HEK293 (cell line): ENCODE measurements at regions not wholly inside any gene's neighbourhood (a gene's known extent, or its start where the extent isn't known, plus 50 kb on each side); places are given as distances from the start of the nearest gene placed in this dataset.
"Not testable (repeated sequence)": the region's sequence is repeated elsewhere in the genome, so short reads cannot be mapped to it uniquely, and the experiment has no call there.

Experiments
- CTCF ChIA-PET: fragments of 350-600 bp; formaldehyde crosslinking; extraction: SDS; loops from one replicate; lab custom pipeline; 2021; ENCODE audit warnings: antibody characterized with exemption; lab: Yijun Ruan, JAX
- POLR2A ChIA-PET: fragments of 300-600 bp; formaldehyde crosslinking; extraction: SDS; loops from one replicate; lab custom pipeline; 2020; ENCODE audit warnings: antibody characterized with exemption, inconsistent platforms; lab: Yijun Ruan, JAX
- H3K27ac ChIP-seq: fragments of 200-500 bp; sonication (Bioruptor generic); 2 replicates; pipeline ENCODE4 v1.5.1; 2014; ENCODE audit warnings: low read depth, low read length, control low read depth, inconsistent platforms; ENCODE audit errors: extremely low read depth
- H3K36me3 ChIP-seq, 2 experiments: fragments of 200-500 bp in 1 of 2; sonication (Bioruptor generic) in 1 of 2; 1 replicate in 1 of 2; 2 replicates in 1 of 2; pipeline ENCODE4 v1.5.1; 2014 to 2017; ENCODE audit warnings: inconsistent platforms in 2 of 2, low read length in 2 of 2; ENCODE audit not compliant: control insufficient read depth in 2 of 2, insufficient read depth in 1 of 2
- H3K4me1 ChIP-seq: fragments of 200-500 bp; sonication (Bioruptor generic); 2 replicates; pipeline ENCODE4 v1.5.1; 2014; ENCODE audit warnings: mild to moderate bottlenecking, low read length, inconsistent platforms; ENCODE audit not compliant: control insufficient read depth, insufficient read depth
- H3K4me3 ChIP-seq: 2 replicates; pipeline ENCODE4 v1.5.1; 2011; ENCODE audit warnings: low read depth, mild to moderate bottlenecking, control low read depth, low read length, moderate library complexity
- H3K9me3 ChIP-seq: fragments of 200-500 bp; sonication (Bioruptor generic); 2 replicates; pipeline ENCODE4 v1.5.1; 2014; ENCODE audit warnings: low read depth, low read length, inconsistent platforms; ENCODE audit not compliant: control insufficient read depth, insufficient read depth
- KLF7 ChIP-seq: fragments of 450-650 bp; formaldehyde crosslinking; IDR thresholded peaks from 2 replicates; pipeline ENCODE4 v1.5.1; 2016; ENCODE audit warnings: missing biosample characterization, missing genetic modification characterization, borderline replicate concordance
- SETDB1 ChIP-seq: IDR thresholded peaks from one replicate; pipeline ENCODE4 v1.6.1; 2017; ENCODE audit warnings: mild to moderate bottlenecking, low read length, moderate library complexity, mixed read lengths; ENCODE audit not compliant: insufficient read length
- TRIM28 ChIP-seq: IDR thresholded peaks from 2 replicates; pipeline ENCODE4 v1.6.1; 2011; ENCODE audit warnings: low read length, control low read depth, borderline replicate concordance
- ZEB2 ChIP-seq: fragments of 450-650 bp; formaldehyde crosslinking; IDR thresholded peaks from 2 replicates; pipeline ENCODE4 v1.5.1; 2016; ENCODE audit warnings: missing biosample characterization, missing genetic modification characterization
- ZNF157 ChIP-seq: fragments of 450-650 bp; formaldehyde crosslinking; IDR thresholded peaks from 2 replicates; pipeline ENCODE4 v1.5.1; 2016; ENCODE audit warnings: missing biosample characterization, missing genetic modification characterization
- ZNF211 ChIP-seq: fragments of 450-650 bp; formaldehyde crosslinking; IDR thresholded peaks from 2 replicates; pipeline ENCODE4 v1.5.1; 2016; ENCODE audit warnings: low read depth, missing biosample characterization, missing genetic modification characterization
- ZNF350 ChIP-seq: fragments of 450-650 bp; formaldehyde crosslinking; IDR thresholded peaks from 2 replicates; pipeline ENCODE4 v1.5.0; 2017; ENCODE audit warnings: missing biosample characterization, mild to moderate bottlenecking, missing genetic modification characterization
- ZNF37A ChIP-seq: fragments of 450-650 bp; IDR thresholded peaks from 2 replicates; pipeline ENCODE4 v1.5.1; 2018; ENCODE audit warnings: missing biosample characterization, missing genetic modification characterization
- ZNF585B ChIP-seq: fragments of 450-650 bp; formaldehyde crosslinking; IDR thresholded peaks from 2 replicates; pipeline ENCODE4 v1.5.1; 2016; ENCODE audit warnings: missing biosample characterization, missing genetic modification characterization
- ZNF843 ChIP-seq: fragments of 450-650 bp; formaldehyde crosslinking; IDR thresholded peaks from 2 replicates; pipeline ENCODE4 v1.5.1; 2016; ENCODE audit warnings: missing biosample characterization, missing genetic modification characterization
- TF ChIP-seq, protein P1 (sequence below): fragments of 450-650 bp; formaldehyde crosslinking; IDR thresholded peaks from 2 replicates; pipeline ENCODE4 v1.5.1; 2016; ENCODE audit warnings: missing biosample characterization, missing genetic modification characterization
- TF ChIP-seq, protein P2 (sequence below): fragments of 450-650 bp; formaldehyde crosslinking; IDR thresholded peaks from 2 replicates; pipeline ENCODE4 v1.5.1; 2016; ENCODE audit warnings: missing biosample characterization, missing genetic modification characterization
- TF ChIP-seq, protein P3 (sequence below): fragments of 450-650 bp; formaldehyde crosslinking; IDR thresholded peaks from 2 replicates; pipeline ENCODE4 v1.5.1; 2017; ENCODE audit warnings: missing biosample characterization, missing genetic modification characterization
- TF ChIP-seq, protein P4 (sequence below): fragments of 450-650 bp; formaldehyde crosslinking; IDR thresholded peaks from 2 replicates; pipeline ENCODE4 v1.5.1; 2016; ENCODE audit warnings: missing biosample characterization, missing genetic modification characterization
- TF ChIP-seq, protein P5 (sequence below): fragments of 450-650 bp; formaldehyde crosslinking; IDR thresholded peaks from 2 replicates; pipeline ENCODE4 v1.5.1; 2016; ENCODE audit warnings: missing biosample characterization, missing genetic modification characterization

DNA sequence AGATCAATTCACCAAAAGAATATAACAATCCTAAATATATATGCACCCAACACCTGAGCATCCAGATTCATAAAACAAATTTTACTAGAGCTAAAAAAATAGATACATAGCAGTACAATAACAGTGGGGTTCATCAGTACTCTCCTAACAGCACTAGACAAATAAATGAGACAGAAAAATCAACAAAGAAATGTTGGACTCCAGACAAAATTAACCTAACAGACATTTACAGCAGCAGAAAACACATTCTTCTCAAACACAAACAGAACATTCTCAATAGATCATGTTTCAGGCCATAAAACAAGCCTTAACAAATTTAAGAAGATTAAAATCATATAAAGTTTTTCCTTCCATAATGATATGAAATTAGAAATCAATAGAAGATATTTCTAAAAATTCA lies 124.8 kb upstream of the NECTIN3 start:
- Histone ChIP-seq H3K4me1 (no peaks in the 10 kb centered on the region), H3K36me3 (no peaks in the 10 kb centered on the region), H3K4me3 (no peak overlapping the region), H3K9me3 (no peaks in the 10 kb centered on the region), H3K27ac (no peak overlapping the region)
- TF ChIP-seq, protein P1, sequence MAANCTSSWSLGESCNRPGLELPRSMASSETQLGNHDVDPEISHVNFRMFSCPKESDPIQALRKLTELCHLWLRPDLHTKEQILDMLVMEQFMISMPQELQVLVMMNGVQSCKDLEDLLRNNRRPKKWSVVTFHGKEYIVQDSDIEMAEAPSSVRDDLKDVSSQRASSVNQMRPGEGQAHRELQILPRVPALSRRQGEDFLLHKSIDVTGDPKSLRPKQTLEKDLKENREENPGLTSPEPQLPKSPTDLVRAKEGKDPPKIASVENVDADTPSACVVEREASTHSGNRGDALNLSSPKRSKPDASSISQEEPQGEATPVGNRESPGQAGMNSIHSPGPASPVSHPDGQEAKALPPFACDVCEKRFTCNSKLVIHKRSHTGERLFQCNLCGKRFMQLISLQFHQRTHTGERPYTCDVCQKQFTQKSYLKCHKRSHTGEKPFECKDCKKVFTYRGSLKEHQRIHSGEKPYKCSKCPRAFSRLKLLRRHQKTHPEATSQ (tag by site-specific recombination) = no peak
- TF ChIP-seq ZEB2 (tag by site-specific recombination) (no peak), ZNF843 (tag by site-specific recombination) (no peak), KLF7 (tag by site-specific recombination) (no peak), ZNF211 (tag by site-specific recombination) (no peak), ZNF37A (tag by site-specific recombination) (no peak), ZNF350 (tag by site-specific recombination) (no peak), ZNF157 (tag by site-specific recombination) (no peak)
- TF ChIP-seq, protein P2, sequence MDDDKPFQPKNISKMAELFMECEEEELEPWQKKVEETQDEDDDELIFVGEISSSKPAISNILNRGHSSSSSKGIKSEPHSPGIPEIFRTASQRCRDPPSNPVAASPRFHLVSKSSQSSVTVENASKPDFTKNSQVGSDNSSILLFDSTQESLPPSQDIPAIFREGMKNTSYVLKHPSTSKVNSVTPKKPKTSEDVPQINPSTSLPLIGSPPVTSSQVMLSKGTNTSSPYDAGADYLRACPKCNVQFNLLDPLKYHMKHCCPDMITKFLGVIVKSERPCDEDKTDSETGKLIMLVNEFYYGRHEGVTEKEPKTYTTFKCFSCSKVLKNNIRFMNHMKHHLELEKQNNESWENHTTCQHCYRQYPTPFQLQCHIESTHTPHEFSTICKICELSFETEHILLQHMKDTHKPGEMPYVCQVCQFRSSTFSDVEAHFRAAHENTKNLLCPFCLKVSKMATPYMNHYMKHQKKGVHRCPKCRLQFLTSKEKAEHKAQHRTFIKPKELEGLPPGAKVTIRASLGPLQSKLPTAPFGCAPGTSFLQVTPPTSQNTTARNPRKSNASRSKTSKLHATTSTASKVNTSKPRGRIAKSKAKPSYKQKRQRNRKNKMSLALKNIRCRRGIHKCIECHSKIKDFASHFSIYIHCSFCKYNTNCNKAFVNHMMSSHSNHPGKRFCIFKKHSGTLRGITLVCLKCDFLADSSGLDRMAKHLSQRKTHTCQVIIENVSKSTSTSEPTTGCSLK (tag by site-specific recombination) = no peak
- TF ChIP-seq, protein P3, sequence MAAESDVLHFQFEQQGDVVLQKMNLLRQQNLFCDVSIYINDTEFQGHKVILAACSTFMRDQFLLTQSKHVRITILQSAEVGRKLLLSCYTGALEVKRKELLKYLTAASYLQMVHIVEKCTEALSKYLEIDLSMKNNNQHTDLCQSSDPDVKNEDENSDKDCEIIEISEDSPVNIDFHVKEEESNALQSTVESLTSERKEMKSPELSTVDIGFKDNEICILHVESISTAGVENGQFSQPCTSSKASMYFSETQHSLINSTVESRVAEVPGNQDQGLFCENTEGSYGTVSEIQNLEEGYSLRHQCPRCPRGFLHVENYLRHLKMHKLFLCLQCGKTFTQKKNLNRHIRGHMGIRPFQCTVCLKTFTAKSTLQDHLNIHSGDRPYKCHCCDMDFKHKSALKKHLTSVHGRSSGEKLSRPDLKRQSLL (tag by site-specific recombination) = no peak
- TF ChIP-seq, protein P4, sequence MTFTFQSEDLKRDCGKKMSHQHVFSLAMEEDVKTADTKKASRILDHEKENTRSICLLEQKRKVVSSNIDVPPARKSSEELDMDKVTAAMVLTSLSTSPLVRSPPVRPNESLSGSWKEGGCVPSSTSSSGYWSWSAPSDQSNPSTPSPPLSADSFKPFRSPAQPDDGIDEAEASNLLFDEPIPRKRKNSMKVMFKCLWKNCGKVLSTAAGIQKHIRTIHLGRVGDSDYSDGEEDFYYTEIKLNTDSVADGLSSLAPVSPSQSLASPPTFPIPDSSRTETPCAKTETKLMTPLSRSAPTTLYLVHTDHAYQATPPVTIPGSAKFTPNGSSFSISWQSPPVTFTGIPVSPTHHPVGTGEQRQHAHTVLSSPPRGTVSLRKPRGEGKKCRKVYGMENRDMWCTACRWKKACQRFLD = no peak
- TF ChIP-seq, protein P5, sequence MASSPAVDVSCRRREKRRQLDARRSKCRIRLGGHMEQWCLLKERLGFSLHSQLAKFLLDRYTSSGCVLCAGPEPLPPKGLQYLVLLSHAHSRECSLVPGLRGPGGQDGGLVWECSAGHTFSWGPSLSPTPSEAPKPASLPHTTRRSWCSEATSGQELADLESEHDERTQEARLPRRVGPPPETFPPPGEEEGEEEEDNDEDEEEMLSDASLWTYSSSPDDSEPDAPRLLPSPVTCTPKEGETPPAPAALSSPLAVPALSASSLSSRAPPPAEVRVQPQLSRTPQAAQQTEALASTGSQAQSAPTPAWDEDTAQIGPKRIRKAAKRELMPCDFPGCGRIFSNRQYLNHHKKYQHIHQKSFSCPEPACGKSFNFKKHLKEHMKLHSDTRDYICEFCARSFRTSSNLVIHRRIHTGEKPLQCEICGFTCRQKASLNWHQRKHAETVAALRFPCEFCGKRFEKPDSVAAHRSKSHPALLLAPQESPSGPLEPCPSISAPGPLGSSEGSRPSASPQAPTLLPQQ (tag by site-specific recombination) = no peak
- CTCF ChIA-PET = no interaction called here
- POLR2A ChIA-PET = no interaction called here

DNA sequence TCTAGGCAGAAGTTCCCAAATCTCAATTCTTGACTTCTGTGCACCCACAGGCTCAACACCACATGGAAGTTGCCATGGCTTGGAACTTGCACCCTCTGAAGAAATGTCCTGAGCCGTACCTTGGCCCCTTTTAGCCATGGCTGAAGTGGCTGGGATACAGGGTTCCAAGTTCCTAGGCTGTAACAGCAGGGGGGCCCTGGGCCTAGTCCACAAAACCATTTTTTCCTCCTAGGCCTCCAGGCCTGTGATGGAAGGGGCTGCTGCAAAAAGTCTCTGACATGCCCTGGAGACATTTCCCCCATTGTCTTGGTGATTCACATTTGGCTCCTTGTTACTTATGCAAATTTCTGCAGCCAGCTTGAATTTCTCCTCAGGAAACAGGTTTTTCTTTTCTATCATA lies 122.4 kb upstream of the NECTIN3 start:
- H3K4me3 ChIP-seq, H3K9me3 ChIP-seq, H3K27ac ChIP-seq, H3K36me3 ChIP-seq, POLR2A ChIA-PET, H3K4me1 ChIP-seq, CTCF ChIA-PET: not testable (repeated sequence)
- TF ChIP-seq ZNF585B (peak; percentile 81), SETDB1 (peak; percentile 65), TRIM28 (peak; percentile 52; the same call in 1 of the 2 replicates)
